Smooth muscle cell (in vitro differentiated cells): ENCODE measurements at regions not wholly inside any gene's neighbourhood (a gene's known extent, or its start where the extent isn't known, plus 50 kb on each side); places are given as distances from the start of the nearest gene placed in this dataset.

Source experiments
- DNase-seq: peaks from one replicate; lab custom pipeline; 2025; ENCODE audit not compliant: unreplicated experiment; lab: John Stamatoyannopoulos, UW
- H2AFZ ChIP-seq: fragments of 200-600 bp; sonication (generic); 2 replicates; pipeline ENCODE4 v1.6.0; 2016; ENCODE audit warnings: antibody characterized with exemption, low read depth, mild to moderate bottlenecking
- H3F3A ChIP-seq: fragments of 200-600 bp; sonication (generic); 2 replicates; pipeline ENCODE4 v1.6.0; 2017; ENCODE audit warnings: antibody characterized with exemption, low read depth
- H3K27ac ChIP-seq: fragments of 200-600 bp; sonication (generic); 2 replicates; pipeline ENCODE4 v1.5.1; 2016; ENCODE audit warnings: low read depth, mild to moderate bottlenecking
- H3K27me3 ChIP-seq: fragments of 200-600 bp; sonication (generic); 2 replicates; pipeline ENCODE4 v1.6.1; 2016; ENCODE audit warnings: low read depth, mild to moderate bottlenecking
- H3K36me3 ChIP-seq: fragments of 200-600 bp; sonication (generic); 2 replicates; pipeline ENCODE4 v1.5.1; 2016; ENCODE audit warnings: low read depth
- H3K4me1 ChIP-seq: fragments of 200-600 bp; sonication (generic); 2 replicates; pipeline ENCODE4 v1.5.1; 2016; ENCODE audit warnings: low read depth
- H3K4me2 ChIP-seq: fragments of 200-600 bp; sonication (generic); 2 replicates; pipeline ENCODE4 v1.6.0; 2016; ENCODE audit warnings: mild to moderate bottlenecking
- H3K4me3 ChIP-seq: fragments of 200-600 bp; sonication (generic); 2 replicates; pipeline ENCODE4 v1.5.1; 2016; ENCODE audit warnings: mild to moderate bottlenecking
- H3K79me2 ChIP-seq: fragments of 200-600 bp; sonication (generic); 2 replicates; pipeline ENCODE4 v1.6.0; 2016; ENCODE audit warnings: low read depth, mild to moderate bottlenecking
- H3K9ac ChIP-seq: fragments of 200-600 bp; sonication (generic); 2 replicates; pipeline ENCODE4 v1.6.0; 2016; ENCODE audit warnings: low read depth
- H3K9me3 ChIP-seq: fragments of 200-600 bp; sonication (generic); replicated peaks from 2 replicates; pipeline ENCODE4 v1.5.1; 2016; ENCODE audit warnings: low read depth
- H4K20me1 ChIP-seq: fragments of 200-600 bp; sonication (generic); 2 replicates; pipeline ENCODE4 v1.6.0; 2016; ENCODE audit warnings: low read depth
- WGBS: methylation state at CpG from one replicate; pipeline ENCODE4 v1.1.7; 2016; ENCODE audit warnings: low lambda C conversion rate; 5-methylcytosine and 5-hydroxymethylcytosine counted together
- TF ChIP-seq, protein P1 (sequence below): fragments of 200-600 bp; sonication (generic); IDR thresholded peaks from 2 replicates; pipeline ENCODE4 v1.5.1; 2017; ENCODE audit warnings: borderline replicate concordance, mild to moderate bottlenecking, antibody characterized with exemption; ENCODE audit not compliant: insufficient read depth, poor library complexity, severe bottlenecking

DNA sequence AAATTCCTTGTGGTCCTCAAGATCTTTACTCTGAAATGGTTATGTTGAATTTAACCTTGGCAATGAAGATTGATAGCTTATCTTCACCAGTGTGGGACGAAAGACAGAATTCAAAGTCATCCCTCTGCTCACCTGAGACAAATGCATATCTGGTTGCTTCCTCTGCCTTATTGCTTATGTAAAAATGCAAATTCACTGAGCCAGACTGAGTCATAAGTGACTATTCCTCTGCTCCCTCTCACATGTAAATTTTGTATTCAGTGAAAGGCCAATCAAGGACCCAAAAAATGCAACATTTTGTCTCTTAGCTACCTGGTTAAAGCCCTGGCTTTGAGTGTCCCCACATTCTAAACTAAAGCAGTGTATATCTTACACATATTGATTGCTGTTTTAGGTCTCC is 593.1 kb upstream of the GJE1 start:
- Histone ChIP-seq H3K4me3 (no peak overlapping the region), H2AFZ (no peak overlapping the region), H3F3A (no peaks in the 10 kb centered on the region), H3K36me3 (no peaks in the 10 kb centered on the region), H3K27me3 (no peaks in the 10 kb centered on the region), H3K79me2 (no peaks in the 10 kb centered on the region), H3K4me2 (no peak overlapping the region), H3K9ac (no peak overlapping the region), H4K20me1 (no peaks in the 10 kb centered on the region), H3K9me3 (no peaks in the 10 kb centered on the region), H3K27ac (no peak overlapping the region), H3K4me1 (no peaks in the 10 kb centered on the region)
- no peak for DNase-seq
- 96% methylated on average over 1 of the region's 1 CpG for WGBS
- TF ChIP-seq, protein P1, sequence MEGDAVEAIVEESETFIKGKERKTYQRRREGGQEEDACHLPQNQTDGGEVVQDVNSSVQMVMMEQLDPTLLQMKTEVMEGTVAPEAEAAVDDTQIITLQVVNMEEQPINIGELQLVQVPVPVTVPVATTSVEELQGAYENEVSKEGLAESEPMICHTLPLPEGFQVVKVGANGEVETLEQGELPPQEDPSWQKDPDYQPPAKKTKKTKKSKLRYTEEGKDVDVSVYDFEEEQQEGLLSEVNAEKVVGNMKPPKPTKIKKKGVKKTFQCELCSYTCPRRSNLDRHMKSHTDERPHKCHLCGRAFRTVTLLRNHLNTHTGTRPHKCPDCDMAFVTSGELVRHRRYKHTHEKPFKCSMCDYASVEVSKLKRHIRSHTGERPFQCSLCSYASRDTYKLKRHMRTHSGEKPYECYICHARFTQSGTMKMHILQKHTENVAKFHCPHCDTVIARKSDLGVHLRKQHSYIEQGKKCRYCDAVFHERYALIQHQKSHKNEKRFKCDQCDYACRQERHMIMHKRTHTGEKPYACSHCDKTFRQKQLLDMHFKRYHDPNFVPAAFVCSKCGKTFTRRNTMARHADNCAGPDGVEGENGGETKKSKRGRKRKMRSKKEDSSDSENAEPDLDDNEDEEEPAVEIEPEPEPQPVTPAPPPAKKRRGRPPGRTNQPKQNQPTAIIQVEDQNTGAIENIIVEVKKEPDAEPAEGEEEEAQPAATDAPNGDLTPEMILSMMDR: no peak

DNA sequence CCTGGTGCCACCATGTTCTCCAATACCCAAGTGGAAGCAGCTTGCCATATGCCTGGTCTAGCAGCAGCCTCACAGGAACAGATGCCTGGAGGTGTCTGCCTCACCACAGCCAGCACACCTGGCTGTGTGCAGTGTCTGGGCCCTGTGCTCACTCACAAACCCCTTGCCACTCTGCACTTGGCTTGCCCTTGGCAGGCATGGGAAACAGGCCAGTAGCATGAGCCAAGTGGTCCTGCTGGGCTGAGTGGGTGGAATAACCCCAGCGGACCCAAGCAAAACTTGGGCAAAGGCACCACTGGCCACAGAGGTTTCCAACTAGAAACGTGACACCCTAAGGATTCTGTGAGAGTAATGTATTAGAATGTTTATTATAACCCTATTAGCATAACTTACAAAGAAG is 600.5 kb upstream of the GJE1 start:
- TF ChIP-seq, protein P1: no peak
- Histone ChIP-seq H2AFZ (no peak overlapping the region), H3K27ac (no peak overlapping the region), H4K20me1 (no peaks in the 10 kb centered on the region), H3K9ac (no peak overlapping the region), H3K4me1 (no peaks in the 10 kb centered on the region), H3K36me3 (no peaks in the 10 kb centered on the region), H3K4me3 (no peak overlapping the region), H3K9me3 (no peaks in the 10 kb centered on the region), H3K4me2 (no peak overlapping the region), H3K27me3 (no peaks in the 10 kb centered on the region), H3F3A (no peaks in the 10 kb centered on the region), H3K79me2 (no peaks in the 10 kb centered on the region)
- DNase-seq: no peak
- WGBS: 84% methylated on average over 2 of the region's 2 CpGs

DNA sequence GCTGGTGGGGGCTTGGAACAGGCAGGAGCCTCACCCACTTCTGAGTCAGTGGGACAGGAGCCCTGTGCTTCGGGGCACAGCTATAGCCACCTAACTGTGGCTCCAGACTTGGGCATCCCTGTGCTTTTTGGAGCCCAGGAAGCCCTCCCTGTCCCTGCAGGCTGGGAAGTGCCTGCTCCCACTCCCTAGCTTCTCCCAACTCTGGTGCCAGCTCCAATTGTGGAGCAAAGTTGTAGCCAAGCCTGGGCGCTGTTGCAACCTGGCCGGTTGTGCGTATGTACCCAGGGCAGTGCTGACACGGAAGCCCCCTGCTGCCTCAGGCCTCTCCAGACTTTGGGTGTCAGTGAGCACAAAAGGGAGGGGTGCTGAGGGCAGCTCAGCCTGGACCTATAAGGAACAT is 601.7 kb upstream of the GJE1 start:
- Histone ChIP-seq H3F3A (no peaks in the 10 kb centered on the region), H3K4me2 (no peak overlapping the region), H3K4me1 (no peaks in the 10 kb centered on the region), H3K9ac (no peak overlapping the region), H3K79me2 (no peaks in the 10 kb centered on the region), H3K9me3 (no peaks in the 10 kb centered on the region), H3K27me3 (no peaks in the 10 kb centered on the region), H3K27ac (no peak overlapping the region), H2AFZ (no peak overlapping the region), H4K20me1 (no peaks in the 10 kb centered on the region), H3K36me3 (no peaks in the 10 kb centered on the region), H3K4me3 (no peak overlapping the region)
- 92% methylated on average over 5 of the region's 5 CpGs for WGBS
- TF ChIP-seq, protein P1: no peak
- DNase-seq: no peak

DNA sequence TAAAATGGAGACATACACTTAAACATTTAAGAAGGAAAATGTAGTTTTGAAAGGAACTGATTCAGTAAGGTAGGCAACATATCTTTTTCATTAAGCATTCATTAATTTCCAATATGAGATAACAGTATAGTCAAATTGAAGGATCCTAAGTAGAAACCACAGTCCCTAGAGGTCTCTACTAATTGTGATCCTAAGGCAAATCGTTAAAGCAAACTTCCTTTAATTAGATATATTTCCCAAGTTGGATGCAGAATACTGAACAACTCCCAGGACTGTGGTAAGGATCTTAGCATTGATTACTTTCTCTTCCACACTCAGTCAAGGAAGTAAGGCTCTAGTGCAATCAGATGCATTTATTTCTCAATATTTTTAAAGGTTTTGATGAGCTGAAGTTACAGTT is 604.1 kb upstream of the GJE1 start:
- no peaks in the 10 kb centered on the region for H3K36me3 ChIP-seq
- H4K20me1 ChIP-seq: no peaks in the 10 kb centered on the region
- DNase-seq: no peak
- H3K4me1 ChIP-seq: no peaks in the 10 kb centered on the region
- no peak overlapping the region for H3K9ac ChIP-seq
- no peaks in the 10 kb centered on the region for H3K27me3 ChIP-seq
- 97% methylated on average over 1 of the region's 1 CpG for WGBS
- H3F3A ChIP-seq: no peaks in the 10 kb centered on the region
- no peaks in the 10 kb centered on the region for H3K9me3 ChIP-seq
- TF ChIP-seq, protein P1: no peak
- no peak overlapping the region for H3K27ac ChIP-seq
- H3K79me2 ChIP-seq: no peaks in the 10 kb centered on the region
- H3K4me3 ChIP-seq: no peak overlapping the region
- no peak overlapping the region for H2AFZ ChIP-seq
- no peak overlapping the region for H3K4me2 ChIP-seq
